OCI-LY7 (cell line): ENCODE measurements at regions not wholly inside any gene's neighbourhood (a gene's known extent, or its start where the extent isn't known, plus 50 kb on each side); places are given as distances from the start of the nearest gene placed in this dataset.

Experiments used
- BruUV-seq: library from RNA; stranded (reverse); fragments of 400-500 nt; replicated peaks from 2 replicates; lab custom pipeline; 2021; lab: Mats Ljungman, UMichigan
- CTCF ChIA-PET: fragments of 300-600 bp; sonication (Branson Sonifier 250); formaldehyde crosslinking; loops from one replicate; lab custom pipeline; 2022; ENCODE audit warnings: antibody characterized with exemption; ENCODE audit not compliant: unreplicated experiment; lab: Charles Lee
- POLR2A ChIA-PET: fragments of 300-600 bp; sonication (Branson Sonifier 250); formaldehyde crosslinking; loops from one replicate; lab custom pipeline; 2022; ENCODE audit warnings: antibody characterized with exemption; lab: Charles Lee
- DNase-seq: peaks from one replicate; pipeline ENCODE4 v3.0.0-alpha.2; 2015; ENCODE audit warnings: low spot score
- H2AFZ ChIP-seq: fragments of 200-600 bp; sonication (generic), shearing (Covaris generic); 2 replicates; pipeline ENCODE4 v1.6.1; 2014; ENCODE audit warnings: mild to moderate bottlenecking, antibody characterized with exemption, low read length, moderate library complexity
- H3K27ac ChIP-seq: fragments of 200-600 bp; sonication (generic); 2 replicates; pipeline ENCODE4 v1.5.1; 2014; ENCODE audit warnings: mixed run types, low read depth, mild to moderate bottlenecking, moderate library complexity, low read length, inconsistent platforms; ENCODE audit not compliant: poor library complexity, severe bottlenecking
- H3K36me3 ChIP-seq: fragments of 200-600 bp; sonication (generic); 2 replicates; pipeline ENCODE4 v1.6.1; 2014; ENCODE audit warnings: mild to moderate bottlenecking, antibody characterized with exemption, low read length, moderate library complexity, mixed read lengths; ENCODE audit not compliant: insufficient read depth
- H3K4me1 ChIP-seq: fragments of 200-600 bp; sonication (generic); 2 replicates; pipeline ENCODE4 v1.5.1; 2014; ENCODE audit warnings: mild to moderate bottlenecking, low read length; ENCODE audit not compliant: insufficient read depth, poor library complexity, severe bottlenecking
- H3K4me2 ChIP-seq: fragments of 200-600 bp; sonication (generic); 2 replicates; pipeline ENCODE4 v1.6.1; 2014; ENCODE audit warnings: mild to moderate bottlenecking, low read length
- H3K4me3 ChIP-seq: fragments of 200-600 bp; sonication (generic); 2 replicates; pipeline ENCODE4 v1.5.1; 2014; ENCODE audit warnings: mild to moderate bottlenecking, low read depth, low read length; ENCODE audit not compliant: poor library complexity, severe bottlenecking
- H3K79me2 ChIP-seq: fragments of 200-600 bp; sonication (generic); 2 replicates; pipeline ENCODE4 v1.6.1; 2016; ENCODE audit warnings: low read depth, mild to moderate bottlenecking, low read length, moderate library complexity, mixed read lengths; ENCODE audit not compliant: insufficient read depth
- H3K9me2 ChIP-seq: fragments of 200-600 bp; sonication (generic); 2 replicates; pipeline ENCODE4 v1.6.1; 2016; ENCODE audit warnings: mild to moderate bottlenecking, low read length, mixed read lengths; ENCODE audit not compliant: insufficient read depth
- H3K9me3 ChIP-seq: fragments of 200-600 bp; sonication (generic); 2 replicates; pipeline ENCODE4 v1.6.1; 2014; ENCODE audit warnings: mild to moderate bottlenecking, mixed run types, low read length, mixed read lengths
- H4K20me1 ChIP-seq: fragments of 200-600 bp; sonication (generic); 2 replicates; pipeline ENCODE4 v1.6.1; 2014; ENCODE audit warnings: mild to moderate bottlenecking, antibody characterized with exemption, low read length, moderate library complexity, mixed read lengths; ENCODE audit not compliant: insufficient read depth
- EZH2phosphoT487 ChIP-seq: fragments of 200-600 bp; sonication (generic); IDR thresholded peaks from 2 replicates; pipeline ENCODE4 v1.6.1; 2018; ENCODE audit warnings: low read depth, borderline replicate concordance, mild to moderate bottlenecking, mixed run types, antibody characterized with exemption, low read length, moderate library complexity, mixed read lengths
- intact Hi-C: fragments of 100-400 bp; cut with micrococcal nuclease; formaldehyde crosslinking; loops from one replicate; pipeline ENCODE4 v1.10.0; 2022; ENCODE audit not compliant: unreplicated experiment
- TF ChIP-seq, protein P1 (sequence below): fragments of 200-600 bp; sonication (generic); conservative IDR thresholded peaks from 2 replicates; pipeline ENCODE4 v1.5.1; 2014; ENCODE audit warnings: mild to moderate bottlenecking, antibody characterized with exemption, low read length, moderate library complexity, mixed read lengths

DNA sequence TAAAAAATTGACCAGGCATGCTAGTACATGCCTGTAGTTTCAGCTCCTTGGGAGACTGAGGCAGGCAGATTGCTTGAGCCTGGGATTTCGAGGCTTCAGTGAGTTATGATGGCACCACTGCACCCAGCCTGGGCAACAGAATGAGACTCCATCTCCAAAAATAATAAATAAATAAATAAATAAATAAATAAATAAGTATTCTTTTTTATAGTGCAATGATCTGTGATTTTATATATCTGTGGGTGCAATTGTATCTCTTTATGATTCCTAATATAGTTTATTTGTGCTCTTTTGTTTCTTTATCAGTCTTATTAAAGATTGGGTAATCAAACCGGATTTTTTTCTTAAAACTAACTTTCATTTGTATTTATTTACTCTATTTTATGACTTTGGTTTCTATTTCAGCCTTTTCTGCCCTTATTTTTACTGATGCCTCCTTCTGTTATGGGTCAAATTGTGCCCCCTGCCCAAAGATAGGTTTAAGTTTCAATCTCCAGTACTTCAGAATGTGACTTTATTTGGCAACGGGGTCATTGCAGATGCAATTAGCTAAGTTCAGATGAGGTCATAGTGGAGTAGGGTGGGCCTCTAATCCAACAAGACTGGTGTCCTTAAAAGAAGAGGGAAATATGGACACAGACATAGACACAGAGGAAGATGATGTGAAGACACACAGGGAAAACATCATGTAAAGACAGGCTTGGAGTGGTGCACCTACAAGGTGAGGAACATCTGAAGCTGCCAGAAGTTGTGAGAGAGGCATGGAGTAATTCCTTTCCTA lies 74.9 kb upstream of the CDC42BPA start:
- Histone ChIP-seq H3K27ac (no peak overlapping the region), H3K4me3 (no peak overlapping the region), H3K9me2 (no peaks in the 10 kb centered on the region), H3K9me3 (no peaks in the 10 kb centered on the region), H3K36me3 (no peaks in the 10 kb centered on the region), H2AFZ (no peak overlapping the region), H3K4me2 (no peak overlapping the region), H3K4me1 (no peaks in the 10 kb centered on the region), H4K20me1 (no peaks in the 10 kb centered on the region), H3K79me2 (no peaks in the 10 kb centered on the region)
- ChIA-PET POLR2A (interaction anchor here (0.7 kb wide), 2 partner anchors 171 to 1338 kb away, joined by 3 read pairs; no protein-coding TSS in a partner anchor), CTCF (no interaction called here)
- no TSS peak for BruUV-seq
- DNase-seq: no peak
- TF ChIP-seq, protein P1, sequence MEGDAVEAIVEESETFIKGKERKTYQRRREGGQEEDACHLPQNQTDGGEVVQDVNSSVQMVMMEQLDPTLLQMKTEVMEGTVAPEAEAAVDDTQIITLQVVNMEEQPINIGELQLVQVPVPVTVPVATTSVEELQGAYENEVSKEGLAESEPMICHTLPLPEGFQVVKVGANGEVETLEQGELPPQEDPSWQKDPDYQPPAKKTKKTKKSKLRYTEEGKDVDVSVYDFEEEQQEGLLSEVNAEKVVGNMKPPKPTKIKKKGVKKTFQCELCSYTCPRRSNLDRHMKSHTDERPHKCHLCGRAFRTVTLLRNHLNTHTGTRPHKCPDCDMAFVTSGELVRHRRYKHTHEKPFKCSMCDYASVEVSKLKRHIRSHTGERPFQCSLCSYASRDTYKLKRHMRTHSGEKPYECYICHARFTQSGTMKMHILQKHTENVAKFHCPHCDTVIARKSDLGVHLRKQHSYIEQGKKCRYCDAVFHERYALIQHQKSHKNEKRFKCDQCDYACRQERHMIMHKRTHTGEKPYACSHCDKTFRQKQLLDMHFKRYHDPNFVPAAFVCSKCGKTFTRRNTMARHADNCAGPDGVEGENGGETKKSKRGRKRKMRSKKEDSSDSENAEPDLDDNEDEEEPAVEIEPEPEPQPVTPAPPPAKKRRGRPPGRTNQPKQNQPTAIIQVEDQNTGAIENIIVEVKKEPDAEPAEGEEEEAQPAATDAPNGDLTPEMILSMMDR: no peak
- TF ChIP-seq EZH2phosphoT487: no peak
- intact Hi-C loops: no loop called here

DNA sequence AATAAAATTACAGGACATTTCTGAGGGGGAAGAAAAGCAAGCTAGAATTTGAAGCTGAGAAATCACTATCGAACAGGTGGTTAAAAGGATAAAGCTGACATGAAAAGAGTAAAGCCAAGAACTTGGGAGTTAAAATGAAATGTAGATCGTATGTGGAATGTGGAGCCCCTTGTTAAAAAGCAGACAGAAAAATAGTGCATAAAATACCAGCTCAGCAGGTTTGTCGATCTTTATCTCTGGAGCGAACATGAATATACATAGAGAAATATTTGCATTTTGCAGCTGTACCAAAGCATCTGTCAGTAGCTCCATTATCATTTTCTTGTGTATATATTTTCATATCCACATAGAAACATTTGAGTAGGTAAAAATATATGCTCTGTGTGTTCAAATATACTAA lies 73.6 kb upstream of the CDC42BPA start:
- POLR2A ChIA-PET: interaction anchor here (0.5 to 1.0 kb wide), 4 partner anchors 10 to 273 kb away, joined by 3 to 7 read pairs (median 4); no protein-coding TSS in a partner anchor
- Histone ChIP-seq H3K4me3 (no peak overlapping the region), H3K79me2 (no peaks in the 10 kb centered on the region), H3K9me2 (no peaks in the 10 kb centered on the region), H4K20me1 (no peaks in the 10 kb centered on the region), H3K36me3 (no peaks in the 10 kb centered on the region), H3K27ac (no peak overlapping the region), H3K4me1 (no peaks in the 10 kb centered on the region), H3K4me2 (no peak overlapping the region), H3K9me3 (no peaks in the 10 kb centered on the region), H2AFZ (no peak overlapping the region)
- TF ChIP-seq, protein P1: no peak
- no peak for TF ChIP-seq EZH2phosphoT487
- no peak for DNase-seq
- CTCF ChIA-PET: no interaction called here
- intact Hi-C loops: no loop called here
- BruUV-seq: no TSS peak

DNA sequence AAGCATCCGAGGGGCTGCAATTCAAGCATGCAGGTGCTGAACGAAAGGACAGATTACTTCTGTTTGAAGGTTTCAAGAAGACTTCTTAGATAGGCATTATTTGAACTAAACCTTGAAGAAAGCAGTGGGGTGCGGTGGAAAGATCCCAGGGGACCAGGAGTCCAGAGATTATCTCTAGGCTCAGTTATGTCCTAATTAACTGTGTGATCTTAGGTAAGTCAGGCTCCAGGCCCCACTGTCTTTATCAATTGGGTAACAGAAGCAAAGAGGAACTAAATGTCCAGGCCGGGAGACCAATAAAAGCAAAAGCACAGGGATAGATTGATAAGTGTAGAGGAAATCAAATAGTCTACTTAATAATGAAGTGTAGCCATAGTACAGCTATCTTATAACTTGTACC lies 72.9 kb upstream of the CDC42BPA start:
- no peak overlapping the region for H3K27ac ChIP-seq
- H3K36me3 ChIP-seq: no peaks in the 10 kb centered on the region
- no peaks in the 10 kb centered on the region for H4K20me1 ChIP-seq
- no peak overlapping the region for H3K4me3 ChIP-seq
- ChIA-PET POLR2A (no interaction called here), CTCF (no interaction called here)
- no peak overlapping the region for H2AFZ ChIP-seq
- no peaks in the 10 kb centered on the region for H3K9me2 ChIP-seq
- H3K4me1 ChIP-seq: no peaks in the 10 kb centered on the region
- DNase-seq: no peak
- H3K79me2 ChIP-seq: no peaks in the 10 kb centered on the region
- H3K9me3 ChIP-seq: no peaks in the 10 kb centered on the region
- BruUV-seq: no TSS peak
- H3K4me2 ChIP-seq: no peak overlapping the region
- intact Hi-C loops: no loop called here
- TF ChIP-seq EZH2phosphoT487: no peak
- TF ChIP-seq, protein P1: no peak
